MM.1S (cell line): ENCODE measurements at regions not wholly inside any gene's neighbourhood (a gene's known extent, or its start where the extent isn't known, plus 50 kb on each side); places are given as distances from the start of the nearest gene placed in this dataset.

ENCODE experiments used
- CTCF ChIP-seq: fragments of 300-600 bp; sonication (generic); IDR thresholded peaks from 2 replicates; pipeline ENCODE4 v1.5.1; 2016; ENCODE audit warnings: antibody characterized with exemption, low read length, mixed read lengths
- EZH2 ChIP-seq: fragments of 300-600 bp; sonication (generic); optimal IDR thresholded peaks from 2 replicates; pipeline ENCODE3; 2017; ENCODE audit warnings: low read depth, mild to moderate bottlenecking, antibody characterized with exemption, low read length, mixed read lengths
- EZH2phosphoT487 ChIP-seq: fragments of 300-600 bp; sonication (generic); IDR thresholded peaks from 2 replicates; pipeline ENCODE4 v1.6.1; 2018; ENCODE audit warnings: antibody characterized with exemption, low read length

DNA sequence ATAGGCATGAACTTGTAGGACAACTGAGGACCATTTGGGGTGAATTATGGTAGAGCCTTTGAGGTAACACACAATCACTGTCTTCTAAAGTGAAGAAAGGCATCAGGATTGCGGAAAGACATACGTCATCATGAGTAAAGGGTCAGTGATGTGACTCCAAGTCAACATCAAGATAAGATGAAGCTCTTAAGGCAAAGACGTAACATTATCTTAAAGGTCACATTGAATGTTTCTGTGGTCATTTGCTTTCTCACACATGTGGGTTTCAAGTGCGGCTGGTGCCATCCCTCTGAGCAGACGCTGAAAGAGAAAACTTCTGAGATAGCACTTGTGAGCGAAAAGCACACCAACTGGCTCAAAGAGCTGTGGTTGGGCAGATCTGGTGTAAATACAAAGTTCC lies 63.3 kb upstream of the GRAMD2B start:
- no peak for TF ChIP-seq CTCF
- TF ChIP-seq EZH2phosphoT487: no peak
- TF ChIP-seq EZH2: no peak
